GM19240 (cell line): ENCODE measurements at regions not wholly inside any gene's neighbourhood (a gene's known extent, or its start where the extent isn't known, plus 50 kb on each side); places are given as distances from the start of the nearest gene placed in this dataset.

ENCODE experiments used
- DNase-seq: peaks from one replicate; pipeline ENCODE4 v3.0.0; 2011; ENCODE audit warnings: low spot score; ENCODE audit not compliant: insufficient read length

DNA sequence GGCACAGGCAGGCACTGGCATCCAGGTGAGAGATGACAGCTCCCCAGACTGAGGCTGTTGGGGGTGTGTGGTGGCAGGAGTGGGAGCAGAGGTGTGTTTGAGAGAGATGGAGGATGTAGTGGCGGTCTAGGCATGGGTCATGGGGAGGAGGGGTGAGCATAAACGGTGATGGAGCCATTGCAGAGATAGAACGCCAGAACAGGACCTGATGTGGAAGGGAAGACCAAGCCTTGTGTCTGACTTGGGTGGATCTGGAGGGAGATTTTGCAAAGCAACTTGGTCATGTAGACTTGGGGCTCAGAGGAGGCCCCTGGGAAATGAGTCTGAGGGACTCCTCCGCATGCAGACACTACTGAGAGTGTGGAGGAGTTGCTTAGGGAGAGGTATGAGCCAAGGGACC, 50.0 kb upstream of the CLDN5 start:
- DNase-seq: no peak

- no peak for DNase-seq
Measured at GRCh38 chr22:19576460-19577421, 52.5 kb upstream of the CLDN5 start.

DNA sequence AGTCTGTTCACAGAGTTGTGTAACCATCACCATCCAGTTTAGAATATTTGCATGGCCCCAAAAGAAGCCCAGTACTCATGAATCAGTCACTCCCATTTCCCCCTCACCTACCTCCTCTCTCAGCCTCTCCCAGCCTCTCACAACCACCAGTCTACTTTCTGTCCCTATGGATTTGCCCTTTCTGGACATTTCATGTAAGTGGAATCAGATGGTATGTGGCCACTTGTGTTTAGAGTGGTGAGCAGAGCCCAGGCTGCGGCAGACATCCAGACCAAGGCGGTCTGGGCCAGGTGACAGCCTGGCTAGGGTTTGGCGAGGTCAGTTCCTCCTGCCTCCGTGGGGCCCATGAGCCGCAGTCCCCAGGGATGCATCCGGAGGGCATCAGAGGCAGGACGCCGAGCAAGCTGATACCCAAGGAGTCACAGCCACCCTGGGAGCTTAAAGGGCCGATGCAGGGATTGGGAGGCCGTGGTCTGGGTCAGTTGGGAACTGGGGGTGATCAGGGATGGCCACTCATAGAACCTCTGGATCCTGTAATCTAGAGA, 53.3 kb upstream of the CLDN5 start:
- no peak for DNase-seq

DNA sequence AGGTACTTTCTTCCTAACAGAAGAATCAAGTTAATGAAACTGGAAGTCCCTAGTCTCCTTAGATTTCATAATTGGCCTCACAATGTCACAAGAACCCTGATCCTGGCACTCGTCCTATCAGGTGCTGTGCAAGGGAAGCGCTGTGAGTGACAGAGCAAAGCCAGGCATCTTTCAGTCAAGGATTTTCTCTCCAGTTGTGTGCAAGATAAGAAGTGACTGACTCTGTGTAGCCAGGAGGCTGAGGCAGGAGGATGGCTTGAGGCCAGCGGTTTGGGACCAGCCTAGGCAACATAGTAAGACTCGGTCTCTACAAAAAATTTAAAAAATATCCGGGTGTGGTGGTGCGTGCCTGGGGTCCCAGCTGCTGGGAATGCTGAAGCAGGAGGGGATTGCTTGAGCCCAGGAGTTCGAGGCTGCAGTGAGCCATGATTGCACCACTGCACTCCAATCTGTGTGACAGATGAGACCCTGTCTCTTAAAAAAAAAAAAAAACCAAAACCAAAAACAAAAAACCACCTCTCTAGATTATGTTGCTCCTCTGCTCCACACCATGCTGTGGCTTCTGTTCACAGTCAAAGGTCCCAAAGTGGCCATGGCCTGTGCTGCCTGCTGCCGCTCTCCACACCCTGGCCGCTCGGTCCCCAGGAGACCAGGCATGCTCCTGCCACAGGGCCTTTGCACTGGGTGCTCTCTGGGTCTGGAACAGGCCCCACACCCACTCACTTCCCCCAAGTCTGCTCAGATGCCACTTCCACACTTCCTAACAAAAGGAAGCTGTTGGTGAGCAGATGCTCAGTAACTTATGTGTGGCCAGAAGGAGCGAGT, 54.2 kb upstream of the CLDN5 start:
- no peak for DNase-seq

GRCh38 chr22:19579115-19579811, 55.1 kb upstream of the CLDN5 start:
- DNase-seq: no peak

DNA sequence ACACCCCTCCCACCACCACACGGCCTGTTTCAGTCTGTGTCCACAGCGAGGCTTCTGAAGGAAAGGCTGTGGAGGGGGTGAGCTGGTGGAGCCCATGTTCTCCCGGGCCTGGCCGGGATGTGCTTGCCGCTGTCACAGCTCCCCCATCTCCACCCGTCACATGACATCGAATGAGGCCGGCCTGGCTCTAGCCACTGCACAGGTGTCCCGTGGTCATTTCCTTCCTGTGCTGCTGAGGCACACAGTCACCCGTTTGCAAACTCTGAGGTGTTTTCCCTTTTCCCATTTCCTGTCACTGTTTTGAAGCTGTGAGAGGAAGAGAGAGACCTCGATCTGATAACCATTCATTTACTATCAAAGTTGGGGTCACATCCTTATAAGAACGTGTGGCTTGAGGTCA, 55.7 kb upstream of the CLDN5 start:
- no peak for DNase-seq

DNA sequence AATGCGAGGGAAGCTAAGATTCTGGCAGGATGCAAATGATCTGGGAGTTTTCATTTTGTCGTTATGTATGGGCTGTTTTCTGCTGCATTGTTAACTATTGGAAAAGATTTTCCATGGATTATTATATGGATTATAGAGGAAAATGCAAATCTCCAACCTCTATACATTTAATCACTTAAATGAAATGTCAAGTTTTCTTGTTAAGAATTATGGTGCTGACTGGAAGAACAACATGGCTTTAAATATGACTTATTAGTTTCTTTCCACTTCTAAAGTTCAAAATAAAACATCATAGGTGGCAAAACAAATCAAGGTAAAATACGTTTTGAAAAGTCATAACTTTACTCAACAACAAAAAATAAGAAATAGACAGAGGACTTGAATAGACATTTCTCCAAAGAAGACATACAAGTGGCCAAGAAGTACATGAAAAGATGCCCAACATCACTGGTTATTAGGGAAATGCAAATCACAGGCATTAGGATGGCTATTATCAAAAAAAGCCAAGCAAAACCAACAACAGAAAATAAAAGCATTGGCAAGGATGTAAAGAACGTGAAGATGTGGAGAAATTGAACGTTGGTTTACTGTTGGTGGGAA, 56.2 kb upstream of the CLDN5 start:
- DNase-seq: no peak

DNA sequence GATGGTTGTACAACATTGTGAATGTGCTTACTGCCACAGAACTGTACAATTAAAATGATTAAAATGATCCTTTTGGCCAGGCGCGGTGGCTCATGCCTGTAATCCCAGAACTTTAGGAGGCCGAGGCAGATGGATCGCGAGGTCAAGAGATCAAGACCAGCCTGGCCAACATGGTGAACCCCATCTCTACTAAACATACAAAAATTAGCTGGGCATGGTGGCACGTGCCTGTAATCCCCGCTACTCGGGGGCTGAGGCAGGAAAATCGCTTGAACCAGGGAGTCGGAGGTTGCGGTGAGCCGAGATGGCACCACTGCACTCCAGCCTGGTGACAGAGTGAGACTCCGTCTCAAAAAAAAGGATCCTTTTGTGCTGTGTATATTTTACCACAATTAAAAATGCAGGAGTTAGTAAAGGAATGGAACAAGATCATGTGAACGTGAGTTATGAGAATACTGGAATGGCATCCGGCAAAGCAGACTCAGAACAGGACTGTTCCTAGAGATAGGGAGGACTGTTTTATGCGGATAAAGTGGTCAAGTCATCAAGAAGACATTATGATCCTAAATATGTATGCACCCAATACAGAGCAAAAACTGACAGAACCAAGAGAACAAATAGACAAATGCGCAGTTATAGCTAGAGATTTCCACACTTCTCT, 58.0 kb upstream of the CLDN5 start:
- no peak for DNase-seq

GRCh38 chr22:19586922-19587684, 62.9 kb upstream of the CLDN5 start:
- DNase-seq: no peak

DNA sequence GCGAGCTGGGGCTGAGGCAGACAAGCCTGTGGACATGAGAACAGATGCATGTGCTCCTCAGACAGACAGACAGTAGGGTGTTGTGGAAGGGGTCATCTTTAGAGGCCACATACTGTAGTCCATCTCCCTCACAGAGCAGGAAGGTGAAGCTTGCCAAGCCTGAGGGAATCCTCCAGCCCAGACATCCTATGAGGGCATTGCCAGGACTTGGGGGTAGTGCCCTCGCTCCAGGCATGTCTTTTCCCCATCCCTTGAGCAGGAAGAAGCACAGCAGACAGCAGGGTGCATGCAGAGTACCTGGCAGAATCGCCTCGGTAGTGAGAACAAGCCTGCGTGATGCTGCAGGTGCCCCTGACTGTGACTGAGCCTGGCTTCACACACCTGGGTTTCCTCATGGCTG, 66.5 kb upstream of the CLDN5 start:
- DNase-seq: no peak

DNA sequence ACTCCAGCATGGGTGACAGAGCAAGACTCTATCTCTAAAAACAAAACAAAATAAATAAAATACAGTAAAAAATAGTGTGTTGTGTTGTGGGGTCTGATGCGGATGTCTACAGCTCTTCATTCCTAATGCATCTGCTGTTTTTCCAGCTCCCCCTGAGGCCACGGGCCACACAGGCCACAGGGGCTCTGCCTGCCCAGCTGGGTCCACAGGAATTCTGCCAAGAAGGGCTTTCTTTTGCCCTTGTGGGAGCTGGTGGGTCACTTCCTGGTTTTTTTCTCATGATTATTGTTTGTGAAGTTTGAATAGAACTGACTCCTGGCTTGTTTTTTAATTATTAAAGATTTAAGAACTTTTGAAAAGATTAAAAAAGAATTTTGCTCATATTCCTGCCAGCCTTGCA, 67.4 kb upstream of the CLDN5 start:
- no peak for DNase-seq

- no peak for DNase-seq
Measured at GRCh38 chr22:19592464-19592863, 68.3 kb upstream of the CLDN5 start.

GRCh38 chr22:19593991-19594569, 69.9 kb upstream of the CLDN5 start:
- DNase-seq: no peak

DNA sequence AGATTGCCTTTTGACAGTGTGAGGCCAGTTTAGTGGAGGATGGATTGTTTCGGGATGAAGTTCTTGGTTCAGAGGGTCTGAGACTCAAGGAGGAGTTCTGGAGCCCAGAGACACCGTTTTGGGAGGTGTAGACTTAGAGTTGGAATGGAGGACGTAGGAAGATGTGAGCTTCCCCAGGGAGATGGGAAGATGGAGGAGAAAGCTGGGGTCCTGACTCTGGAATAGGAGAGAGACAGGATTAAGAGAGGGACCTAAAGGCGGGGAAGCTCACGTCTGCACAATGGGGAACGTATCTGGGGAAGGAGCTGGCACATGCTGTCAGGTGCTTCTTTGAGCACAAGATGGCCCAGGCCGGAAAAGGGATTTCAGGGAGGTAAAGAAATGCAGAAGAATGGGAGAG, 71.3 kb upstream of the CLDN5 start:
- DNase-seq: no peak

DNA sequence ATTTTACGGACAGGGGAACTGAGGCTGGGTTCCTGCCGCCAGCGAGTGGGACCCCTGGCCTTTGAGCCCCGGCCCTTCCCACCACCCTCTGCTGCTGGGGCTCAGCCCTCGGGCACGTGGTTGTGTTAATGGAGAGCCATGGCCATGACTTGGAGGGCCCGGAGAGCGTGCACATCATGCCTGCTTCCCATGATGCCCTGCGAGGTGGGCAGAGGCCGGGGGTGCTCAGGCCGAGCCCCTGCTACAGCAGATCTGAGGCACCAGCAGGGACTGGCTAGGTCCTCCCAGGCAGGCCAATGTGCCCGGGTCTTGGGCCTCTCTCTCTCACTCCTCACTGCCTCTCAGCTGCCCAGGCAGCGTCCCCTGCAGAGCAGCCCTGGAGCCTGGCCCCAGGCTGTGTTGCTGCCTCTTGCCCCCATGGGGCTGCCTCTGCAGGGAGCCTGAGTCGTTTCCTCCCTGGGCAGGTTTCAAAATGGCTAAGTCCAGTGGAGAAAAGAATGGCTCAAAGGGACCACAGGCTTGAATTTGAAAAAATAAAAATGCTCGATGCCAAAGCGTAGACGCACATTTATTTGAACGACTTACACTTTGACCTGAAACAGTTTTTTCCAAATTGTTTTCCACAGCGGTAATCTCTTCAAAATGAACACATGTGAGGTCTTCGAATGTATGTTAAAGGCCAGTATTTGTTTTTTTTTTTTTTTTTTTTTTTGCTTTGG, 72.6 kb upstream of the CLDN5 start:
- DNase-seq: no peak

DNA sequence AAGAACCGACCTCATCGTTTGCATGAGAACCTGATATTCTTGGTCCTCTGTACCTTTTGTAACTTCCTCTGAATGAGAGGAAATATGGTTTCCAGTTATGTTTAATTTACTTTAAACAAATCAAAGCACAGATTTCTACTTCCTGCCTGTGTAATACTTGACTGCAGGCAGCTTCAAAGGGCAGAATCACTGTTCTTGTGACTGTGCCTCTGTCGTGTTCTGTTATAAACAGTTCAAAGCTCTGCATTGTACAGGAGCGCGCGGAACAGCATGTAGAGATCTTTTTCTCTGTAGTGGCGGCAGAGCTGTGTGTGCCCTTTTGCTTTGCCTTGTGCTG, 73.2 kb upstream of the CLDN5 start:
- no peak for DNase-seq

- no peak for DNase-seq
Measured at GRCh38 chr22:19598054-19598855, 74.0 kb upstream of the CLDN5 start.

- no peak for DNase-seq
Measured at GRCh38 chr22:19599004-19599403, 74.8 kb upstream of the CLDN5 start.
